SH-SY5Y (cell line): ENCODE measurements at regions not wholly inside any gene's neighbourhood (a gene's known extent, or its start where the extent isn't known, plus 50 kb on each side); places are given as distances from the start of the nearest gene placed in this dataset.

Source experiments
- GATA2 ChIP-seq: IDR thresholded peaks from 2 replicates; pipeline ENCODE4 v1.6.1; 2011; ENCODE audit warnings: mild to moderate bottlenecking, low read depth, low read length
- GATA3 ChIP-seq: IDR thresholded peaks from 2 replicates; pipeline ENCODE4 v1.6.1; 2011; ENCODE audit warnings: low read depth, mild to moderate bottlenecking, low read length, moderate library complexity

GRCh38 chr5:8238080-8238479, 369.1 kb downstream of the MTRR start:
- TF ChIP-seq GATA3 = no peak
- TF ChIP-seq GATA2 = no peak
